Activated CD8-positive, alpha-beta T cell treated with anti-CD3 and anti-CD28 coated beads for 36 hours (primary cell): ENCODE measurements at regions not wholly inside any gene's neighbourhood (a gene's known extent, or its start where the extent isn't known, plus 50 kb on each side); places are given as distances from the start of the nearest gene placed in this dataset.

ENCODE experiments used
- ATAC-seq: fragments of 200-7000 bp; cut with Tn5 transposase; one replicate; pipeline ENCODE4 v1.10.0; 2021; ENCODE audit warnings: mild to moderate bottlenecking, moderate library complexity
- CTCF ChIA-PET: fragments of 350-600 bp; sonication (Branson Sonifier 250); formaldehyde crosslinking; loops from one replicate; lab custom pipeline; 2021; ENCODE audit warnings: antibody characterized with exemption; lab: Charles Lee
- POLR2A ChIA-PET: fragments of 350-600 bp; sonication (Branson Sonifier 250); formaldehyde crosslinking; loops from one replicate; lab custom pipeline; 2021; ENCODE audit warnings: antibody characterized with exemption; lab: Charles Lee
- DNase-seq: peaks from one replicate; pipeline ENCODE4 v3.0.0-alpha.2; 2020
- H3K27ac Mint-ChIP-seq: one replicate; pipeline ENCODE4 v1.8.0; 2021; ENCODE audit warnings: mild to moderate bottlenecking, mixed read lengths
- H3K27me3 Mint-ChIP-seq: one replicate; pipeline ENCODE4 v1.8.0; 2021; ENCODE audit warnings: mixed read lengths
- H3K36me3 Mint-ChIP-seq: one replicate; pipeline ENCODE4 v1.8.0; 2021; ENCODE audit warnings: low read depth, mixed read lengths
- H3K4me1 Mint-ChIP-seq: one replicate; pipeline ENCODE4 v1.8.0; 2021; ENCODE audit warnings: low read depth, mixed read lengths
- H3K4me3 Mint-ChIP-seq: one replicate; pipeline ENCODE4 v1.8.0; 2021; ENCODE audit warnings: mild to moderate bottlenecking, moderate library complexity, mixed read lengths
- H3K9me3 Mint-ChIP-seq: one replicate; pipeline ENCODE4 v1.8.0; 2021; ENCODE audit warnings: mixed read lengths
- CTCF ChIP-seq: fragments of 200-600 bp; IDR thresholded peaks from one replicate; pipeline ENCODE4 v1.8.0; 2022; ENCODE audit warnings: antibody characterized with exemption, mild to moderate bottlenecking
- intact Hi-C: fragments of 100-400 bp; cut with micrococcal nuclease; formaldehyde crosslinking; loops from one replicate; pipeline ENCODE4 v1.10.0; 2022

GRCh38 chr1:55427606-55428005 lies 212.4 kb upstream of the USP24 start:
- peaks cover 18% of the 10 kb centered on the region for H3K27me3 Mint-ChIP-seq
- CTCF ChIA-PET: no interaction called here

GRCh38 chr1:55426619-55427018 lies 211.5 kb upstream of the USP24 start:
- Mint-ChIP-seq H3K27me3 (peaks cover 12% of the 10 kb centered on the region), H3K4me1 (no peaks in the 10 kb centered on the region), H3K27ac (no peak overlapping the region), H3K36me3 (no peaks in the 10 kb centered on the region), H3K9me3 (no peaks in the 10 kb centered on the region), H3K4me3 (no peak overlapping the region)
- no peak for TF ChIP-seq CTCF
- POLR2A ChIA-PET: no interaction called here
- intact Hi-C loops: no loop called here
- ATAC-seq: no peak
- CTCF ChIA-PET: no interaction called here
- DNase-seq: no peak

More at GRCh38 chr1:55427606-55428005, 212.4 kb upstream of the USP24 start:
- no peak for TF ChIP-seq CTCF
- no peaks in the 10 kb centered on the region for H3K36me3 Mint-ChIP-seq
- H3K4me1 Mint-ChIP-seq: no peaks in the 10 kb centered on the region
- H3K9me3 Mint-ChIP-seq: no peaks in the 10 kb centered on the region
- POLR2A ChIA-PET: no interaction called here
- H3K4me3 Mint-ChIP-seq: no peak overlapping the region
- DNase-seq (no peak), ATAC-seq (no peak)
- intact Hi-C loops: no loop called here
- no peak overlapping the region for H3K27ac Mint-ChIP-seq

GRCh38 chr1:55426156-55426555 lies 211.0 kb upstream of the USP24 start:
- POLR2A ChIA-PET: no interaction called here

GRCh38 chr1:55425310-55425930 lies 210.3 kb upstream of the USP24 start:
- DNase-seq: no peak
- Mint-ChIP-seq H3K9me3 (no peaks in the 10 kb centered on the region), H3K4me3 (no peak overlapping the region), H3K27ac (no peak overlapping the region), H3K36me3 (no peaks in the 10 kb centered on the region), H3K27me3 (peaks cover 11% of the 10 kb centered on the region), H3K4me1 (no peaks in the 10 kb centered on the region)
- POLR2A ChIA-PET: no interaction called here
- TF ChIP-seq CTCF: no peak
- ATAC-seq: no peak
- CTCF ChIA-PET: no interaction called here
- intact Hi-C loops: no loop called here

More at GRCh38 chr1:55426156-55426555, 211.0 kb upstream of the USP24 start:
- Mint-ChIP-seq H3K27ac (no peak overlapping the region), H3K27me3 (peaks cover 11% of the 10 kb centered on the region), H3K4me3 (no peak overlapping the region), H3K9me3 (no peaks in the 10 kb centered on the region), H3K36me3 (no peaks in the 10 kb centered on the region), H3K4me1 (no peaks in the 10 kb centered on the region)
- CTCF ChIA-PET: no interaction called here
- DNase-seq (no peak), ATAC-seq (no peak)
- intact Hi-C loops: no loop called here
- no peak for TF ChIP-seq CTCF

GRCh38 chr1:55423376-55423775 lies 208.2 kb upstream of the USP24 start:
- H3K36me3 Mint-ChIP-seq: no peaks in the 10 kb centered on the region
- intact Hi-C loops: no loop called here
- CTCF ChIA-PET: no interaction called here

More at GRCh38 chr1:55423376-55423775, 208.2 kb upstream of the USP24 start:
- H3K27ac Mint-ChIP-seq: no peak overlapping the region
- DNase-seq (no peak), ATAC-seq (no peak)
- no peaks in the 10 kb centered on the region for H3K9me3 Mint-ChIP-seq
- POLR2A ChIA-PET: no interaction called here
- no peak overlapping the region for H3K4me3 Mint-ChIP-seq
- TF ChIP-seq CTCF: no peak
- H3K27me3 Mint-ChIP-seq: peaks cover 5% of the 10 kb centered on the region
- no peaks in the 10 kb centered on the region for H3K4me1 Mint-ChIP-seq
